IMR-90 (cell line): ENCODE measurements at regions not wholly inside any gene's neighbourhood (a gene's known extent, or its start where the extent isn't known, plus 50 kb on each side); places are given as distances from the start of the nearest gene placed in this dataset.

ENCODE experiments used
- ATAC-seq: fragments of 200-7000 bp; cut with Tn5 transposase; 2 replicates; pipeline ENCODE4 v1.9.1; 2020; ENCODE audit warnings: low read depth, mild to moderate bottlenecking, moderate library complexity
- BruUV-seq: library from RNA; stranded (reverse); fragments of 400-500 nt; replicated peaks from 2 replicates; lab custom pipeline; 2021; lab: Mats Ljungman, UMichigan
- CTCF ChIA-PET: fragments of 300-600 bp; formaldehyde crosslinking; extraction: SDS; loops from one replicate; lab custom pipeline; 2021; ENCODE audit warnings: antibody characterized with exemption; lab: Yijun Ruan, JAX
- POLR2A ChIA-PET: fragments of 300-600 bp; sonication (Branson Sonifier 250); formaldehyde crosslinking; loops from one replicate; lab custom pipeline; 2022; ENCODE audit warnings: antibody characterized with exemption; ENCODE audit not compliant: unreplicated experiment; lab: Charles Lee
- DNase-seq: peaks from one replicate; pipeline ENCODE4 v3.0.0; 2013
- H2AFZ ChIP-seq: replicated peaks from 2 replicates; pipeline ENCODE3; 2013; ENCODE audit warnings: low read length, mild to moderate bottlenecking; ENCODE audit not compliant: poor library complexity
- H2AK5ac ChIP-seq: 2 replicates; pipeline ENCODE4 v1.6.1; 2013; ENCODE audit warnings: low read depth, low read length, inconsistent platforms
- H2AK9ac ChIP-seq: replicated peaks from 2 replicates; pipeline ENCODE3; 2013; ENCODE audit warnings: mild to moderate bottlenecking, low read depth, low read length, moderate library complexity; ENCODE audit not compliant: poor library complexity
- H2BK120ac ChIP-seq: 2 replicates; pipeline ENCODE4 v1.6.1; 2013; ENCODE audit warnings: low read depth, low read length, inconsistent platforms
- H2BK15ac ChIP-seq: 3 replicates; pipeline ENCODE4 v1.6.1; 2013; ENCODE audit warnings: low read depth, low read length, inconsistent platforms
- H2BK20ac ChIP-seq: 2 replicates; pipeline ENCODE4 v1.6.1; 2013; ENCODE audit warnings: low read depth, mild to moderate bottlenecking, inconsistent platforms, low read length, moderate library complexity
- H2BK5ac ChIP-seq: 2 replicates; pipeline ENCODE4 v1.6.1; 2013; ENCODE audit warnings: mild to moderate bottlenecking, low read depth, low read length, inconsistent platforms; ENCODE audit not compliant: poor library complexity, severe bottlenecking
- H3K14ac ChIP-seq: replicated peaks from 2 replicates; pipeline ENCODE4 v1.6.1; 2013; ENCODE audit warnings: low read depth, low read length, inconsistent platforms
- H3K18ac ChIP-seq: 2 replicates; pipeline ENCODE4 v1.6.1; 2013; ENCODE audit warnings: low read depth, low read length, control low read depth
- H3K23ac ChIP-seq: 2 replicates; pipeline ENCODE4 v1.6.1; 2013; ENCODE audit warnings: low read depth, low read length, inconsistent platforms
- H3K27ac ChIP-seq: 2 replicates; pipeline ENCODE4 v1.5.1; 2013; ENCODE audit warnings: mild to moderate bottlenecking, control low read depth, low read length; ENCODE audit not compliant: insufficient read depth
- H3K27me3 ChIP-seq: 2 replicates; pipeline ENCODE4 v1.6.1; 2013; ENCODE audit warnings: low read length; ENCODE audit not compliant: control insufficient read depth, insufficient read depth
- H3K36me3 ChIP-seq: 2 replicates; pipeline ENCODE4 v1.6.1; 2013; ENCODE audit warnings: low read length, mixed read lengths; ENCODE audit not compliant: control insufficient read depth, insufficient read depth
- H3K4ac ChIP-seq: 2 replicates; pipeline ENCODE4 v1.6.1; 2013; ENCODE audit warnings: low read depth, low read length, inconsistent platforms
- H3K4me1 ChIP-seq: 2 replicates; pipeline ENCODE4 v1.6.1; 2013; ENCODE audit warnings: low read length, mixed read lengths; ENCODE audit not compliant: control insufficient read depth, insufficient read depth
- H3K4me2 ChIP-seq: 2 replicates; pipeline ENCODE4 v1.6.1; 2013; ENCODE audit warnings: low read depth, mild to moderate bottlenecking, control low read depth, low read length, moderate library complexity
- H3K4me3 ChIP-seq: 2 replicates; pipeline ENCODE4 v1.5.1; 2013; ENCODE audit warnings: low read depth, mild to moderate bottlenecking, control low read depth, low read length, moderate library complexity; ENCODE audit not compliant: insufficient read depth
- H3K56ac ChIP-seq: 2 replicates; pipeline ENCODE4 v1.6.1; 2013; ENCODE audit warnings: low read length, inconsistent platforms; ENCODE audit not compliant: insufficient read depth; ENCODE audit errors: extremely low read depth
- H3K79me1 ChIP-seq, 2 experiments: 2 replicates each; pipeline ENCODE4 v1.6.1; 2013; ENCODE audit warnings: low read length in 2 of 2, inconsistent platforms in 1 of 2, low read depth in 1 of 2
- H3K9ac ChIP-seq: 2 replicates; pipeline ENCODE4 v1.6.1; 2013; ENCODE audit warnings: low read depth, low read length, control low read depth
- H3K9me1 ChIP-seq: 2 replicates; pipeline ENCODE4 v1.6.1; 2013; ENCODE audit warnings: low read length, inconsistent platforms; ENCODE audit not compliant: insufficient read depth
- H3K9me3 ChIP-seq: 2 replicates; pipeline ENCODE4 v1.6.1; 2013; ENCODE audit warnings: low read length; ENCODE audit not compliant: control insufficient read depth, insufficient read depth
- H4K20me1 ChIP-seq: 2 replicates; pipeline ENCODE4 v1.6.1; 2013; ENCODE audit warnings: low read length, inconsistent platforms; ENCODE audit not compliant: insufficient read depth
- H4K5ac ChIP-seq: 2 replicates; pipeline ENCODE4 v1.6.1; 2013; ENCODE audit warnings: mild to moderate bottlenecking, low read depth, low read length, control low read depth
- H4K8ac ChIP-seq, 2 experiments: 2 replicates each; pipeline ENCODE4 v1.6.1; 2013; ENCODE audit warnings: low read depth in 2 of 2, low read length in 2 of 2, control low read depth in 1 of 2, inconsistent platforms in 1 of 2
- H4K91ac ChIP-seq: 2 replicates; pipeline ENCODE4 v1.6.1; 2013; ENCODE audit warnings: low read depth, low read length, inconsistent platforms; ENCODE audit not compliant: insufficient read depth
- BHLHE40 ChIP-seq: fragments of 150-350 bp; IDR thresholded peaks from 2 replicates; pipeline ENCODE4 v1.6.1; 2016; ENCODE audit warnings: mild to moderate bottlenecking, low read depth, low read length
- CEBPB ChIP-seq: IDR thresholded peaks from 2 replicates; pipeline ENCODE4 v1.6.1; 2012; ENCODE audit warnings: low read depth, low read length, improper control_type of control experiment
- CHD1 ChIP-seq: IDR thresholded peaks from 2 replicates; pipeline ENCODE4 v1.6.1; 2012; ENCODE audit warnings: low read depth, low read length, improper control_type of control experiment
- CTCF ChIP-seq: conservative IDR thresholded peaks from 2 replicates; pipeline ENCODE4 v1.5.1; 2012; ENCODE audit warnings: mild to moderate bottlenecking, low read depth, low read length, improper control_type of control experiment
- ELK1 ChIP-seq: fragments of 150-350 bp; IDR thresholded peaks from 2 replicates; pipeline ENCODE4 v1.6.1; 2016; ENCODE audit warnings: low read depth, mild to moderate bottlenecking, low read length, moderate library complexity, borderline replicate concordance
- FOS ChIP-seq: fragments of 150-350 bp; IDR thresholded peaks from 2 replicates; pipeline ENCODE4 v1.6.1; 2016; ENCODE audit warnings: low read depth, low read length
- MAFK ChIP-seq: IDR thresholded peaks from 2 replicates; pipeline ENCODE4 v1.6.1; 2012; ENCODE audit warnings: low read depth, low read length, improper control_type of control experiment
- MAZ ChIP-seq: IDR thresholded peaks from 2 replicates; pipeline ENCODE4 v1.6.1; 2012; ENCODE audit warnings: low read depth, mild to moderate bottlenecking, low read length, improper control_type of control experiment, moderate library complexity, borderline replicate concordance
- MXI1 ChIP-seq: IDR thresholded peaks from 2 replicates; pipeline ENCODE4 v1.6.1; 2012; ENCODE audit warnings: low read depth, mild to moderate bottlenecking, low read length, moderate library complexity, borderline replicate concordance
- NFE2L2 ChIP-seq: fragments of 150-350 bp; IDR thresholded peaks from 2 replicates; pipeline ENCODE4 v1.6.1; 2016; ENCODE audit warnings: low read depth, mild to moderate bottlenecking, low read length
- POLR2A ChIP-seq: IDR thresholded peaks from 2 replicates; pipeline ENCODE4 v1.6.1; 2012; ENCODE audit warnings: mild to moderate bottlenecking, low read depth, low read length
- RAD21 ChIP-seq: IDR thresholded peaks from 2 replicates; pipeline ENCODE4 v1.6.1; 2012; ENCODE audit warnings: low read length, improper control_type of control experiment
- RCOR1 ChIP-seq: IDR thresholded peaks from 2 replicates; pipeline ENCODE4 v1.6.1; 2012; ENCODE audit warnings: mild to moderate bottlenecking, low read length, improper control_type of control experiment; ENCODE audit not compliant: insufficient replicate concordance
- RFX5 ChIP-seq: IDR thresholded peaks from 2 replicates; pipeline ENCODE4 v1.8.0; 2012; ENCODE audit warnings: low read depth, mild to moderate bottlenecking, low read length, moderate library complexity
- SMC3 ChIP-seq: fragments of 150-350 bp; IDR thresholded peaks from 2 replicates; pipeline ENCODE4 v1.6.1; 2016; ENCODE audit warnings: low read depth, mild to moderate bottlenecking, antibody characterized with exemption, low read length, moderate library complexity
- USF2 ChIP-seq: fragments of 150-350 bp; IDR thresholded peaks from 2 replicates; pipeline ENCODE4 v1.6.1; 2017; ENCODE audit warnings: mild to moderate bottlenecking, antibody characterized with exemption, low read length, low read depth
- WGBS, 2 experiments: methylation state at CpG; one replicate each; pipeline versions ENCODE4 v1.1.5 to v1.1.7; 2013; ENCODE audit warnings: missing lambda C conversion rate in 2 of 2; ENCODE audit not compliant: insufficient read length in 1 of 2; ENCODE audit errors: extremely low coverage in 2 of 2; 5-methylcytosine and 5-hydroxymethylcytosine counted together
- dilution Hi-C: fragments of 300-500 bp; cut with HindIII; formaldehyde crosslinking; loops from one replicate; pipeline ENCODE4 v1.14.3; 2018; ENCODE audit warnings: low sequenced_read_pairs; ENCODE audit not compliant: unreplicated experiment
- in situ Hi-C: fragments of 300-500 bp; cut with MboI; formaldehyde crosslinking; loops from 3 replicates; pipeline ENCODE4 v1.14.3; 2019; ENCODE audit warnings: low sequenced_read_pairs, inconsistent platforms, mixed read lengths
- intact Hi-C: fragments of 100-400 bp; cut with micrococcal nuclease; formaldehyde crosslinking; loops from 2 replicates; pipeline ENCODE4 v1.10.0; 2022

GRCh38 chr7:42494736-42495135 lies 257.7 kb upstream of the GLI3 start:
- no peak overlapping the region for H2AK5ac ChIP-seq
- no peak overlapping the region for H2BK20ac ChIP-seq
- H3K9me1 ChIP-seq, result no peaks in the 10 kb centered on the region
- H4K8ac ChIP-seq, result no peak overlapping the region
- no peak overlapping the region for H3K23ac ChIP-seq
- H3K9ac ChIP-seq, result no peak overlapping the region
- no peak overlapping the region for H3K18ac ChIP-seq
- H3K4me3 ChIP-seq, result no peak overlapping the region
- TF ChIP-seq RAD21 (no peak), POLR2A (no peak), CHD1 (no peak), CEBPB (no peak), MXI1 (no peak), RFX5 (no peak), BHLHE40 (no peak), MAZ (no peak), MAFK (no peak), USF2 (no peak), NFE2L2 (no peak), SMC3 (no peak), CTCF (no peak), RCOR1 (no peak), FOS (no peak), ELK1 (no peak)
- H4K5ac ChIP-seq, result no peak overlapping the region
- H2AK9ac ChIP-seq, result no peak overlapping the region
- intact Hi-C loops, result loop anchor here (5.0 kb wide), 1 partner anchor 517 kb away; no protein-coding TSS in a partner anchor
- ChIA-PET POLR2A (no interaction called here), CTCF (no interaction called here)
- no peak overlapping the region for H2BK5ac ChIP-seq
- no CpG with 5 or more reads among the region's 6 CpGs for WGBS, 2 experiments
- H3K79me1 ChIP-seq, result no peaks in the 10 kb centered on the region
- BruUV-seq, result no TSS peak
- H3K4ac ChIP-seq, result no peak overlapping the region
- in situ Hi-C loops, result no loop called here
- no peak overlapping the region for H3K56ac ChIP-seq
- no peak overlapping the region for H3K14ac ChIP-seq
- no peak overlapping the region for H4K91ac ChIP-seq
- no peak overlapping the region for H2BK15ac ChIP-seq
- H4K20me1 ChIP-seq, result no peaks in the 10 kb centered on the region
- H2AFZ ChIP-seq, result no peak overlapping the region
- dilution Hi-C loops, result no loop called here
- H3K9me3 ChIP-seq, result no peaks in the 10 kb centered on the region
- peaks cover 6% of the 10 kb centered on the region for H3K27me3 ChIP-seq
- H3K4me1 ChIP-seq, result peaks cover 3% of the 10 kb centered on the region; the same call in 1 of the 2 replicates
- no peak for DNase-seq
- H2BK120ac ChIP-seq, result no peak overlapping the region
- no peaks in the 10 kb centered on the region for H3K36me3 ChIP-seq
- H3K27ac ChIP-seq, result no peak overlapping the region
- ATAC-seq, result no peak
- no peak overlapping the region for H3K4me2 ChIP-seq
